ENCODE measurements at regions not wholly inside any gene's neighbourhood (a gene's known extent, or its start where the extent isn't known, plus 50 kb on each side); places are given as distances from the start of the nearest gene placed in this dataset.

GRCh38 chr3:6567241-6567640 lies 293.7 kb upstream of the GRM7 start:
- TF ChIP-seq CTCF (IDR thresholded peaks at IDR 0.05) = no peak
- no peak for TF ChIP-seq EP300 (IDR thresholded peaks at IDR 0.05)
- TF ChIP-seq POLR2A (IDR thresholded peaks at IDR 0.05) = no peak
- TF ChIP-seq POLR2AphosphoS5 (IDR thresholded peaks at IDR 0.05) = no peak
- Histone ChIP-seq H3K4me3 (no peak overlapping the region), H3K27ac (no peak overlapping the region), H3K36me3 (no peaks in the 10 kb centered on the region), H3K9me3 (no peaks in the 10 kb centered on the region), H3K27me3 (no peaks in the 10 kb centered on the region), H3K4me1 (no peaks in the 10 kb centered on the region)
- DNase-seq (no peak), ATAC-seq (ENCODE audit: low FRiP score in 2 of 2) (no peak)

GRCh38 chr3:6568999-6569493 lies 291.9 kb upstream of the GRM7 start:
- H3K9me3 ChIP-seq = no peaks in the 10 kb centered on the region
- no peaks in the 10 kb centered on the region for H3K36me3 ChIP-seq
- ATAC-seq (ENCODE audit: low FRiP score in 2 of 2) = no peak
- 75 to 79% methylated on average over 3 of the region's 3 CpGs for WGBS, 2 donors
- no peak for TF ChIP-seq CTCF (IDR thresholded peaks at IDR 0.05)
- TF ChIP-seq POLR2A (IDR thresholded peaks at IDR 0.05) = no peak
- TF ChIP-seq EP300 (IDR thresholded peaks at IDR 0.05) = no peak
- no peak for TF ChIP-seq POLR2AphosphoS5 (IDR thresholded peaks at IDR 0.05)
- H3K4me1 ChIP-seq = no peaks in the 10 kb centered on the region
- H3K27me3 ChIP-seq = no peaks in the 10 kb centered on the region
- H3K27ac ChIP-seq = no peak overlapping the region
- DNase-seq = no peak
- no peak overlapping the region for H3K4me3 ChIP-seq

GRCh38 chr3:6571448-6571847 lies 289.5 kb upstream of the GRM7 start:
- no peak for ATAC-seq (ENCODE audit: low FRiP score in 2 of 2)
- H3K4me1 ChIP-seq = no peaks in the 10 kb centered on the region
- TF ChIP-seq POLR2A (IDR thresholded peaks at IDR 0.05) (no peak), EP300 (IDR thresholded peaks at IDR 0.05) (no peak), POLR2AphosphoS5 (IDR thresholded peaks at IDR 0.05) (no peak), CTCF (IDR thresholded peaks at IDR 0.05) (no peak)
- H3K36me3 ChIP-seq = no peaks in the 10 kb centered on the region
- H3K27ac ChIP-seq = no peak overlapping the region
- no peaks in the 10 kb centered on the region for H3K27me3 ChIP-seq
- no peaks in the 10 kb centered on the region for H3K9me3 ChIP-seq
- WGBS, 2 donors = 71% methylated on average over 3 of the region's 3 CpGs
- no peak overlapping the region for H3K4me3 ChIP-seq
- DNase-seq = no peak

- Histone ChIP-seq H3K4me1 (no peaks in the 10 kb centered on the region), H3K36me3 (no peaks in the 10 kb centered on the region), H3K9me3 (no peaks in the 10 kb centered on the region), H3K27me3 (no peaks in the 10 kb centered on the region), H3K4me3 (no peak overlapping the region), H3K27ac (no peak overlapping the region)
- TF ChIP-seq CTCF (IDR thresholded peaks at IDR 0.05) (no peak), EP300 (IDR thresholded peaks at IDR 0.05) (no peak)
- ATAC-seq (ENCODE audit: low FRiP score in 2 of 2) (no peak), DNase-seq (no peak)
Measured at GRCh38 chr3:6577584-6577983, 283.3 kb upstream of the GRM7 start.

- no peak for ATAC-seq (ENCODE audit: low FRiP score in 2 of 2)
- TF ChIP-seq POLR2AphosphoS5 (IDR thresholded peaks at IDR 0.05) (no peak), CTCF (IDR thresholded peaks at IDR 0.05) (no peak), POLR2A (IDR thresholded peaks at IDR 0.05) (no peak), EP300 (IDR thresholded peaks at IDR 0.05) (no peak)
- Histone ChIP-seq H3K9me3 (no peaks in the 10 kb centered on the region), H3K36me3 (no peaks in the 10 kb centered on the region), H3K27me3 (no peaks in the 10 kb centered on the region), H3K27ac (no peak overlapping the region), H3K4me3 (no peak overlapping the region), H3K4me1 (no peaks in the 10 kb centered on the region)
- 79 to 80% methylated on average over 1 of the region's 1 CpG for WGBS, 2 donors
- DNase-seq = no peak
Measured at GRCh38 chr3:6578526-6578925, 282.4 kb upstream of the GRM7 start.
